HPDE6-E6E7 (cell line): ENCODE measurements at regions not wholly inside any gene's neighbourhood (a gene's known extent, or its start where the extent isn't known, plus 50 kb on each side); places are given as distances from the start of the nearest gene placed in this dataset.
"Not testable (repeated sequence)": the region's sequence is repeated elsewhere in the genome, so short reads cannot be mapped to it uniquely, and the experiment has no call there.

ENCODE experiments used
- DNase-seq: peaks from one replicate; pipeline ENCODE4 v3.0.0; 2011; ENCODE audit warnings: missing footprints; ENCODE audit errors: extremely low spot score

GRCh38 chr3:118495206-118495605 is 539.4 kb downstream of the IGSF11 start:
- DNase-seq, result no peak

- DNase-seq, result no peak
Observed at GRCh38 chr3:118497274-118497673, 537.4 kb downstream of the IGSF11 start.

GRCh38 chr3:118501152-118501551 is 533.5 kb downstream of the IGSF11 start:
- peak; percentile 14 for DNase-seq

- DNase-seq, result no peak
Observed at GRCh38 chr3:118504906-118505305, 529.7 kb downstream of the IGSF11 start.

GRCh38 chr3:118505784-118506183 is 528.9 kb downstream of the IGSF11 start:
- no peak for DNase-seq

- DNase-seq, result no peak
Observed at GRCh38 chr3:118511402-118511801, 523.2 kb downstream of the IGSF11 start.

- no peak for DNase-seq
Observed at GRCh38 chr3:118512301-118512700, 522.3 kb downstream of the IGSF11 start.

- no peak for DNase-seq
Observed at GRCh38 chr3:118525077-118525476, 509.6 kb downstream of the IGSF11 start.

- DNase-seq, result no peak
Observed at GRCh38 chr3:118526758-118527513, 507.7 kb downstream of the IGSF11 start.

GRCh38 chr3:118527514-118528044 is 507.1 kb downstream of the IGSF11 start:
- no peak for DNase-seq

- DNase-seq, result no peak
Observed at GRCh38 chr3:118529554-118529953, 505.1 kb downstream of the IGSF11 start.

- DNase-seq, result no peak
Observed at GRCh38 chr3:118530350-118530922, 504.2 kb downstream of the IGSF11 start.

- DNase-seq, result not testable (repeated sequence)
Observed at GRCh38 chr3:118530927-118531356, 503.7 kb downstream of the IGSF11 start.

GRCh38 chr3:118531816-118532215 is 502.8 kb downstream of the IGSF11 start:
- no peak for DNase-seq

- no peak for DNase-seq
Observed at GRCh38 chr3:118533676-118534075, 501.0 kb downstream of the IGSF11 start.

GRCh38 chr3:118534519-118534918 is 500.1 kb downstream of the IGSF11 start:
- no peak for DNase-seq

- DNase-seq, result peak; percentile 76
Observed at GRCh38 chr3:118536764-118537163, 497.9 kb downstream of the IGSF11 start.

- no peak for DNase-seq
Observed at GRCh38 chr3:118537454-118537853, 497.2 kb downstream of the IGSF11 start.

- DNase-seq, result no peak
Observed at GRCh38 chr3:118538187-118538586, 496.5 kb downstream of the IGSF11 start.

GRCh38 chr3:118539820-118540447 is 494.7 kb downstream of the IGSF11 start:
- DNase-seq, result not testable (repeated sequence)

GRCh38 chr3:118540448-118540821 is 494.2 kb downstream of the IGSF11 start:
- not testable (repeated sequence) for DNase-seq

GRCh38 chr3:118540826-118541225 is 493.8 kb downstream of the IGSF11 start:
- no peak for DNase-seq

- no peak for DNase-seq
Observed at GRCh38 chr3:118541796-118542195, 492.9 kb downstream of the IGSF11 start.
